GM11168 (cell line): ENCODE measurements at regions not wholly inside any gene's neighbourhood (a gene's known extent, or its start where the extent isn't known, plus 50 kb on each side); places are given as distances from the start of the nearest gene placed in this dataset.

Experiments
- in situ Hi-C: fragments of 300-500 bp; cut with MboI; formaldehyde crosslinking; loops from one replicate; pipeline ENCODE4 v1.12.0; 2022; ENCODE audit warnings: low sequenced_read_pairs; ENCODE audit not compliant: unreplicated experiment

DNA sequence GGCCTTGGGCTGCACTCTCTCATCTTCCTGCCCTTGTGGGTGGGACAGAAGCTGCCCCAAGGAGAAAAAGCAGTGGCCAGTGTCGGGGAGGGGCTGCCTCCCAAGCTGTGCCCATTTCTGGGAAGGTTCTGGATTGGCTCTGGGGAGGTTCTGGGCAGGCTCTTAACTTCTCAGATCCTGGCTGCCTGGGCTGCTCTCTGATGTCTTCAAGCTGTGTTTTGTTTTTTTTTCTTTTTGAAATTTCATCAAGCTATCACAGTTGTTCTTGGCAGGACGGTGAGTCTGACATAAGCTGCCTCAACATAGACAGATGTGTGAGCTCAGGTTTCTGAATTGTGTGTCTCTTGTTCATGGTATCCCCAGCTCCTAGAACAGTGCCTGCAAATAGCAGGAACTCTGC is 1032.0 kb downstream of the BRD1 start:
- in situ Hi-C loops = no loop called here

DNA sequence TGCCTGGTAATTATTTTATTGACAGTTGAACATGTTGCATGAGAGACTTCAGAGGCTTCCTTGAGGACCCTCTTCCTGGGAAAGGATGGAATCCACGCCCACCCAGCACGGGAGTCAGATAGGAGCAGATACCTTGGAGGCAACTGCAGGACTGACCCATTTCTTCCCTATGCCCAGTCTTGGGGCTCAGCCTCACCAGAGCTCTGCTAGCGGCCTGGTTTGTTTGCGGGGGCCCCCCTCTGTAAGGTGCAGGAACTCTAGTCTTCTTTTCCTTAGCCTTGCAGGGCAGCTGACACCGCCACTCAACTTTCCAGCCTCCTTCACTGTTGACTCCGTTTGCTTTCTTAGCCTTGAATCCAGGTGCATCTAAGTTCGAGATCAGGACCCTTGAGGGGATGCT is 1032.8 kb downstream of the BRD1 start:
- in situ Hi-C loops = no loop called here

DNA sequence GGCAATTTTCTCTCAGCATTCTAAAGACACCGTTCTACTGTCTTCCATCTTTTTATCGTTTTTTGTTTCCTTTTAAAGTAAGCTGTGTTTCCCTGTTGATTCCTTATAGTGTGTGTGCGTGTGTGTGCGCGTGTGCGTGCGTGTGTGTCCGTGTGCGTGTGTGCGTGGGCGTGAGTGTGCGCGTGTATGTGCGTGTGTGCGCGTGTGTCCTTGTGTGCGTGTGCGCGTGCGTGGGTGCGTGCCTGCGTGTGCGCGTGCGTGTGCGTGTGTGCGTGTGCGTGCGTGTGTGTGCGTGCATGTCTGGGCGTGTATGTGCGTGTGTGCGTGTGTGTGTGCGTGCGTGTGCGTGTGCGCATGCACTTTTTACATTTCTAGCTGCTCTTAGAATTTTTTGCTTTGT is 1033.7 kb downstream of the BRD1 start:
- in situ Hi-C loops = no loop called here

DNA sequence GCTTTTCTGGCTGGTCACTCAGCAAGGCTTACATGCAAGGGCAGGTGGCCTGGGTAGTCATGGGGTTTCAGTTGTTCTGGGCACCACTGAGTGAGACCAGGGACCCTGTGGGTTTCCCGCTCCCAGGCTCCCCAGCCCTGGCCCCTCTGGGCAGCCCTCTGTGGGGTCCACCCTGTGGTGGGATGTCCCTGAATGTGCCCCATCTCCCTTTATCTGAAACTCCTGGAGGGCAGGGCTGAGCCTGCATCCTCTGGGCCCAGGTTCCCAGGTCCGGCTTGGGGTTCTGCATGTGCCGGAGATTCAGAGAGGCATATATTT is 1041.0 kb downstream of the BRD1 start:
- in situ Hi-C loops = no loop called here

DNA sequence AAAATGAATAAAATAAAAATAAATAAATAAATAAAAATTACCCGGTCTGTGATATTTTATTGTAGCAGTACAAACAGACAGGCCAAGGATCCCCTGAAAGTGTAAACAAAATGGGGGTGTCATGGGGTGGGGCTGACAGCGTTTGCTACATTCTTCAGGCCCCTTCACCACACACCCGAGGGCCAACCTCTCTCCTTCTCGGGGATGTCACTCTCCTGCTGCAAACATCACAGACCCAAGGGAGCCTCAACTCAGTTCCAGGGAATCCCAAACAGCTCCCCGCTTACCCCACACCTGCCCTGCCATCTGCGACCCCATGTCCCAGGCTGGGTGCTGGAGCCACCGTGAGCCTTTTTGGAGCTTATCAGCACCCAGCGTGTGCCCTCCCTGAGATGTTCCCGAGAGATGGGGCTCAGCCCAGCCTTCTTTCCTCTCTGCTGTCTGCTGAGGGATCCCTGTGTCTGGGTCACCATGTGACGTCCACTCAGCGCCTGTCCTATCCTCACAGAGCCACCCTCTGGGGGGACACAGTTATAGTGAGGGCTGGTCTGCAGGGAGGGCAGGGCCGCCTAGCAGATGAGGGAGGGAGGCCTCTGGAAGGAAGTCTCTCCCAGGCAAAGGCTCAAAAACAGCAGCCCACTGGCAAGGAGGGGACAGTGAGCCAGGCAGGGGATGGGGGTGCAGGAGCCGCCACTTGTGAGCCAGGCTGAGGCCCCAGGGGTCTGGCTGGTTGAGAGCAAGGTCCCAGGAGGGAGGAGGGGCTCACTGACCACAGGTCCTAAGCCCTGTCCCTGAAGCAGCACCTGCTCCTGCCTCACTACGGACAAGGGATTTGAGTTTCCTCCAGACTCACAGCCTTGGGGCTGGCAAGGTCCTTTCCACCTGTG is 1041.6 kb downstream of the BRD1 start:
- in situ Hi-C loops = no loop called here

DNA sequence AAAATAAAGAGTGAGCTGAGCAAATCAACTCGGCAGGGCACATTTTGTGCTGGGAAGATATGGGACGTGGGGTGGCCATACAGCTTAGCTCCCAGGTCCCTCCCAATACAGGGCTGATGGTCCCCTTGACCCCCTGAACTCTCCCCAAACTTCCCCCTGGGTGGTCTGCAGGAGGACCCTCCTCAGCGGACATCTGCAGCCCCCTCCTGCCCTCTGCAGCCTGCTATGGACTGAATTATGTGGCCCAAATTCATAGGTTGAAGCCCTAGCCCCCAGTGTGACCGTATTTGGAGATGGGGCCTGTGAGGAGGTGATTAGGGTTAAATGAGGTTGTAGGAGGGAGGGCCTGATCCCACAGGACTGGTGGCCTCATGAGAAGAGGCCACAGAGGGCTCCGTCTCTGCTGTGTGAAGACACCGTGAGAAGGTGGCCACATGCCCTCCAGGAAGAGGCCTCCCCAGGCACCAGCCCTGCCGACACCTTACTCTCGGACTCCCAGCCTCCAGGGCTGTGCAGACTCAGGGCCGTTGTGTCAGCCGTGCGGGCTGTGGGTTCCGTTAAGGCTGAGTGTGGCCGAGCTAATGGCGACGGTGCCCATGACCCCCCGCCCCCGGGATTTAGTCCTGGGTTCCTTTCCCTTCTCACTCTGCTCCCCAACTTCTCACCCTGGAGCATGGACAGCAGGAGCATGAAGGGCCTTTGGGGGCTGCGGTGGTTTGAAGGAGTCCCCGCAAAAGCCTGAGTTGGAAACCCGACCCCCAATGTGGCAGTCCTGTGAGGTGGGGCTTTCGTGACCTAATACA is 1042.8 kb downstream of the BRD1 start:
- in situ Hi-C loops = no loop called here

DNA sequence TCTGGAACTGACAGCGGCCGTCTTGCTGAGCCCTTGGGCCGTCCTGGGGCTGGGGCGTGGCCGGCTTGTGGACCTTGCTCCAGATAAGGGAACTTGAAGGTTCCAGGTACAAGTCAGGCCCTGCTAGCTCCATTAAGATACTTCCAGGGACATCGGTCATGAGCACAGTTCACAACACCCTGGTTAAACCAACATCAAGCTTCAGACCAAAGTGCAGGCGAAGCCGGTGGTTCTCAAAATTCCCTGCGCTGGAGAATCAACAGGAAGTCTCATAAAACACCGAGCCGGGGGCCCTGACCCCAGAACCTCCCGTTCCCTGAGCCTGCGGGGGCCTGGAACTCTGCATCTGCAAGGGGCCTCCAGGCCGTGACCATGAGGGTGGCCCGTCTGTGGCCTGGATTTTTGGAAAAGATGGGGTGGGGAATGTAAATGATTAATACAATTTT is 1043.8 kb downstream of the BRD1 start:
- in situ Hi-C loops = no loop called here

DNA sequence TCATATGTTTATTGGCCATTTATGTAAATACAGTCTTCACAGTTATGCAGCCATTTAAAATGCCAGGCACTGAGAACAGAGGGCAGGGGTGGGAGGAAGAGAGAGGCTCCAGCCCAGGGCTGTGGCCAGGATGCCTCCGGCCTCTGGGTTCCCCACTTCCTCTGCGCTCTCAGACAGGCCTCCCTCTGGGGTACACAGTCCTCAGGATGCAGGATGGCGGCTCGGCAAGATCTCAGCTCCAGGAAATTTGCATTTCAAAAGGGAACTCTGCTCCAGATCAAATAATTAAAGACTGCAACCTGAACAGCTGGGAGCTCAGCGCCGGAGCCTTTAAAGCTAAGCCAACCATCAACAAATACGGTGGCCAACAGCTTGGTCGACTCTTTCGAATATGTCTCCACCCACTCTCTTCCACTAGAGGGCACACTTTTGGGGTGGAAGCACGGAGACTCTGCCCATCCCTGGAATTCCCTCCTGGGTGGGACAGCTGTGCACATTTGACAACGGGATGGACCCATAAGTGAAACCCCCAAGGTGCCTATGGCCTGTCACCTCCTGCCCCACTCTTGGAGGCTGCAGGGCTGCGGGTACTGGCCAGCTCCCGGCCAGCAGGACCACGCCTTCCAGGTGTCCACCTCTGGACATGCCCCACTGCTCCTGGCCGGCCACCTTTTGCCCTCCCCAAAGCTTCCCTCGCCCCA is 1044.7 kb downstream of the BRD1 start:
- in situ Hi-C loops = no loop called here

DNA sequence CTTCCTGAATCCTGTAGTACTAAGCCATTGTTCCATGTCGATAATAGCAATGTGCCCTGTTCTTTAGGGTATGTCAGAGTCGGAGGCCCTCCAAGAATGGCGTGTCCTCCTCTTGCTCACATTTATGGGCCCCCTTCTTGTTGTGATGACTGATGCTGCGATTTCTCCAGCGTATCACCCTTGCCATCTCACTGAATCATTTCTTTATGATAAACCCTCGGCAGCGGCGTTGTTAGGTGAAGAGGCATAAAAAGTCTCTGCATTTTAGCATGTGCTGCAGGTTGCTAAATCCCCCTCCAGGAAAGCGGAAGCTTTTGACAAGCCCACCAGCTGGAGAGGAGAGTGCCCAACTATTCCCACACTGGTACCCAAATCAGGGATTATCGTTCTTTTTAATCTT is 1045.3 kb downstream of the BRD1 start:
- in situ Hi-C loops = no loop called here

DNA sequence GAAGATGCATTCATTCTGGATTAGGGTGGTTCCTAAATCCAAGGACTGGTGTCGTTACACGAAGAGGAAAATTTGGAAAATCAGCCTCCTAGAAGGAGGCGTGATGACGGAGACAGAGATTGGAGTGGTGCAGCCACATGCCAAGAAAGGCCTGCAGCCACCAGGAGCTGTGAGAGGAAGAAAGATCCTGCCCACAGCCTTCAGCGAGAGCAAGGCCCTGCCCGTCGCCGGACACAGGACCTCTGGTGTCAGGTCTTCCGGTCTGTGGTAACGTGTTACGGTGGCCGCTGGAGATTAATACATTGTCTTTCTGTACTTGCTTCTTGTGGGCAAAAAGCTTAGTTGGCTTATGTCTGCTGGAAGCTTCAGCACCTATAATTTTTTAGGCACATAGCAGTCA is 1045.8 kb downstream of the BRD1 start:
- in situ Hi-C loops = no loop called here

DNA sequence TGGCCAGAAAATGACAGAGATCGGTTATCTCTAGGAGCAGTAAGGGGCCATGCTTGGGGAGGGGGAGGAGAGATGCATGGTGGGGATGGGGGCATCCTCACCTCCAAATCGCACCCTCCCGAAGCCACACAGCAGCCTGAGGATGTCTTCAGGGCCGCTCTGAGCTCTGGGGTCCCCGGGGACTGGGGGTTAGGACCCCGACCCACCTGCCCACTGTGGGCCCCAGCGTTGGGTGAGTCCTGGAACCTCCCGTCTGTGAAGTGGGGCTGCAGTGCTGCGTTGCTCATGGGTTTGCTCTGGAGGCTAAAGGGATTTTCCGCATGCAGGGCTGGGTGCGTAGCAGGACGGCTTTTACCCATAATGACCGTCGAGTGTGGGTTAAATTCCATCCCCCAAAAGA is 1046.3 kb downstream of the BRD1 start:
- in situ Hi-C loops = no loop called here

DNA sequence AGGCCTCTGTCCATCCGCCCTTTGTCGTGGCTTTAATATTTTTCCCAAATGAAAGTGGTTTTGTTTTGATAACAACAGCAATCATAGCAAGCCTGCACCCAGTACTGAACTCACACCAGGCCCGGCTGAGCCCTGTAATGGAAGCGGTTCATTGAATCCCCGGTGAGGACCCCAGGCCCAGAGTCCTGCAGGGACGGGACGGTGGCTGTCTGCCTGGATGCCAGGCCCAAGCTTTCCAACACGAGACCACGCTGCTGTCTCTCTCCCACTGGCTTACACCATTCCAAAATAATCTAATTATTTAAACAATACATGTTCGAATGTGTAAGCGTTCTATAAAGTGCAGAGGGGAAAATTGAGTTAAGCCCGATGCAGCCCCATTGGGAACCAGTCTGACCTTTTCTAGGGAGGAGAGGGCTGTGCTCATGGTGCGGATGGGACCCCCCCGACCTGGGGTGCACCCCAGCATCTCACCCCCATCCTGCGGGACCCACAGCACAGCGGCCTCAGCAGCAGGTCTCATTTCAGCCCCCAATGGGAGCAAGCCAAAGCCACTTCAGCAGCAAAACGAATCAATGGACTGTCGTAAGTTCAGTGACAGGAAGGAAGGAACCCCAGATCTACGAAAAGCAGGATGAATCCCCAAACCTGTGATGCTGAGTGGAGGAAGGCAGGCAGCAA is 1046.9 kb downstream of the BRD1 start:
- in situ Hi-C loops = no loop called here

DNA sequence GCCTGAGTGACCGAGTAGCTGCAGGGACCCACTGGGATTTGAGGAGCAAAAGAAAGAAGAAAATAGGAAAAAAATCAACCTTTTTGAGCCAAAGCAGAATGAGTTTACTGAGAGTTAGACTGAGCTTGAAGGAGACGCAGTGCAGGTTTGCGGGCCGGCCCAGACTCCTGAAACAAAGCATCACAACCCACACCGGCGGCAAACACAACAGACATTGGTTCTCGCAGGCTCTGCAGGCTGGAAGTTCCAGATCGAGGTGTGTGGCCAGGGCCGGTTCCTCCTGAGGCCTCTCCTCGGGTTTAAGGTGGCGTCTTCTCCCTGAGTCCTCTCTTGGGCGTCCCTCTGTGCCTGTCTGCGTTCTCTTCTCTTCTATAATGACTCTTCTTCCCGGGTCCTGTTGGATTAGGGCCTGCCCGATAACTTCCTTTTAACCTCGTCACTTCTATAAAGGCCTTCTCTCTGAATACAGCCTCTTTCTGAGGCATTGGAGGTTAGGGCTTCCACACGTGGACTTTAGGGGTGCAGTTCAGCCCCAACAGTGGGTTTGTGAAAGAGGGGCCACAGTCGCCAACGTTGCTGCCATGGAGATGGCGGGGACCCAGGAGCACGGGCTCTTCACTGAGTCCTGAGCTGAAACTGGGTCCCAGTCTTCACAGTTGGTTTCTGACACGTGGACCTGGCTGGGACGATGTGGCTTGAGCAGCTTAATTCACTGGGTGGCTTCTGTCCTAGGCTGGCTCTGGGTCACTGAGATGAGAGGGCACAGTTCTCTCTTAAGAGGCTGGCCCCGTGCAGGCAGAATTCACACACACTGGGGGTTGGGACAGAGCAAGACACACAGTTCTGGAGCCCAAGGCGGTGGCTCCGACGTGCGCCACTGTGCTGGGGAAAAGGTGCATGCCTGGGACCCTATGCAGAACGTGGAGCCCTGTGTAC is 1047.7 kb downstream of the BRD1 start:
- in situ Hi-C loops = no loop called here

DNA sequence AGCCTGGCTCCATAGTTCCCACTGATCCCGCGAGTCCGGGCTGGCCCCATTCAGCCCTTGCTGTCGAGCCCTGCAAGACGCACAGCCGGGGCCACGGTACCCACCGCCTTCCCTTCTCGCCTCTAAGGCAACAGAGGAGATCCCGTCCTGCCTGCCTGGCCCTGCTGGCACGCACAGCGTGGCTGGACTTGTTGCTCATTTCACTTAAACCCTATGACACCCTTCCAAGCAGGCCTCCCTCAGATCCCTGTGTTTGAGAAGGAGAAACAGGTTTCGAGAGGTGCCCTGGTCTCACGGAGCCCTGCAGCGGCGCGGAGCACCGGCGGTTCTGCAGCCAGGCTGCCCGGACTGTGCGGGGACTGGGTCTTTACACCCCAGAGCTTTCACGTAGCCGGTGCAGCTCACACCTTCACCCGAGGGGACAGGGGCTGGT is 1048.4 kb downstream of the BRD1 start:
- in situ Hi-C loops = no loop called here

DNA sequence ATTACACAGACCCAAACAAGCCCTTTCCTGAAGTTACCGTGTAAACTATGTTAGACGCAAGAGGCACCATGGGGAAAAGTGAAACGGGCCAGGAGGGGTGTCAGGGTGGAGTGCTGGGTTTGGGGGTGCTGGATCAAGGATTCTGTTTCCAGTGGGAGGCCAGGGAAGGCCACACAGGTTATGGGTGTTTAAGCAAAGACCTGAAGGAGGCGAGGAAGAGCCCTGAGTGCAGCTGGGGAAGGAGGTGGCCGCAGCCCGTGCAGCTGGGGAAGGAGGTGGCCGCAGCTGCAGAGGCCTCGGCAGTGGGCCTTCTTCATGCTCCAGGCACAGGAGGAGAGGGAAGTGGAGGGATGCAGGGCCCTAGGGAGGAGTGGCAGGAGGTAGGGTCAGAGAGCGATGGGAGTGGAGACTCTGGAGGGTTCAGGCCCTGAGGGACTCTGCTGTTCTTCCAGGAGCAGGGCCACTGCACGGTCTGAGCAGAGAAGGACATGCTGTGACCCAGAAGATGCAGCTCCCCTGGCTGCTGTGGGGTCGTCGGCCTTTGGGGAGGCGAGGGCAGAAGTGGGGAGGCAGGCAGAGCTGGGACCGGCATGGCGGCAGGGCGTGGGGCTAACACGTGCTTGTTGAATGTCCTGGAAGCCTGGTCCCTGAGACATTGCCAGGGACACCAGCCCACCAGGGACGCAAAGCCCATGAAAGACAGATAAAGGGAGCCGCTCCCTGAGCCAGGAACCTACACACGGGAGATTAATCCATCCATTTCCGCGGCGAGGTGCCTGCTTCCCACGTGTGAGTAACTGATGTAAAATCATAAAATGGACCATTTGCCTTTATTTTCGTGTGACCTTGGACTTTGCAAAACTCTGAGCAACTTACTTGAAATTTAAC is 1049.1 kb downstream of the BRD1 start:
- in situ Hi-C loops = no loop called here

DNA sequence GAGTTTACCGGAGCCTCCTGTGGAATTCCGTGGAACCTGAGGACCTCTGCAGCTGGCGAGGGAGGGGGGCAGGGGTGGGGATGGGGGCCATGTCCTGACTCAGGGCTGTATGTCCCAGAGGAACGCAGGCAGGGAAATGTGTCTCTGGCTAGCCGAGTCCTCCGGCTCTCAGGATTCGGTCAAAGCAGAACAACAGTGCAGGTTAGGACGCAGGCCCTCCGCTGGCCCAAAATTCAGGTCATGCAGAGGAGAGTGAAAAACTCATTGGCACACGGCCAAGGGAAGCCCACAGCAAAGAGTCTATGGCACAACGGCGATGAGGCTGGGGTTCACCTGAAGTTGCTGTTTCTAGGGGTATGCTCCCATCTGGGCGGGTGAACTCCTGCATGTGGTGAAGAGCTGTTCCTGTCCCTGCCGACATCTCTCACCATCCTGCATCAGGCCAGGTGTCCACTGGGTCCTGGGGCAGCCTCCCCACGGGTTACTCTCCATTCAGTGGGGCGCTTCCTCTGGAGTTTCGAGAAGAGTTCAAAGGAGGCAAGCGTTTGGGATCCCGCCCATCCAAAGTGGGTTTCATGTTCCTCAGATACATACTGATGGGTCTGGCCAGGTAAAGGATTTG is 1055.3 kb downstream of the BRD1 start:
- in situ Hi-C loops = no loop called here

DNA sequence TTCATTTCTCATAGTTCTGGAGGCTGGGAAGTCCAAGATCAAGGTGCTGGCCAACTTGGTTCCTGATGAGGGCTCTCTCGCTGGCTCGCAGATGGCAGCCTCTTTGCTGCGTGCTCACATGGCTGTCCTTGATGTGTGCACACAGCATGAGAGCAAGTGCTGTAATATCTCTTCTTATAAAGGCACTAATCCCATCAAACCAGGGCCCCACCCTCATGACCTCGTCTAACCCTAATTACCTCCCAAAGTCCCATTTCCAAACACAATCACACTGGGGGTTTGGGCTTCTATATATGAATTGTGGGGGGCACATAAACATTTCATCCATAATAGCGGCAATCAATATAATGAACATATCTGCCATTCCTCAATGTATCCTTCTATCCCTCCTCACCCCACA is 1062.1 kb downstream of the BRD1 start:
- in situ Hi-C loops = no loop called here

DNA sequence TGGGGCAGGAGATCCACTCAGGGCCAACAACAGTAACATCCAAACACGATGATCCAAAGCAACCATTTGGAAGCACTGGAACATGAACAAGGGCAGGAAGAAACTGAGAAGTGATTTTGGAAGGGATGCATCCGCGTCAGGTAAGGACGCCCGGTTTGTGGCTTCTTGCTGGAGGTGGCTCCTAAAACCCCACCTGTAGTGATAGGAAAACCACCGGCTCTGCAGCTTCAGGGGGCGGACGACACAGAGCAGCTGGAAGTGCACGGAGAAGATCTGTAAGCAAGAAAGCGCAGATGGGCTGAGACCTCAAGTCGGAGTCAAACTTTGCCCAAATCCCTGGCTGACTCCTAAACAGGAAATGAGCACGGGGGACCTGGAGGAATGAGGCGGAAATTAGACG is 1066.1 kb downstream of the BRD1 start:
- in situ Hi-C loops = no loop called here
